RWPE2 (cell line): ENCODE measurements at regions not wholly inside any gene's neighbourhood (a gene's known extent, or its start where the extent isn't known, plus 50 kb on each side); places are given as distances from the start of the nearest gene placed in this dataset.
"Not testable (repeated sequence)": the region's sequence is repeated elsewhere in the genome, so short reads cannot be mapped to it uniquely, and the experiment has no call there.

Experiments used
- ATAC-seq: fragments of 200-7000 bp; cut with Tn5 transposase; 3 replicates; pipeline ENCODE4 v1.9.1; 2021; ENCODE audit warnings: low read depth
- DNase-seq: peaks from one replicate; pipeline ENCODE4 v3.0.0-alpha.2; 2020; ENCODE audit warnings: low spot score
- H3K27ac ChIP-seq: fragments of 450-650 bp; 2 replicates; pipeline ENCODE4 v1.5.1; 2017; ENCODE audit warnings: mild to moderate bottlenecking; ENCODE audit not compliant: poor library complexity, severe bottlenecking
- H3K27me3 ChIP-seq: fragments of 250-450 bp; sonication (Bioruptor Pico); 2 replicates; pipeline ENCODE4 v1.5.1; 2021; ENCODE audit warnings: mild to moderate bottlenecking, moderate library complexity; ENCODE audit not compliant: insufficient read depth, poor library complexity, severe bottlenecking
- H3K36me3 ChIP-seq: fragments of 250-450 bp; sonication (Bioruptor Pico); 2 replicates; pipeline ENCODE4 v1.5.1; 2020; ENCODE audit warnings: low read depth, mild to moderate bottlenecking, moderate library complexity
- H3K4me1 ChIP-seq: fragments of 250-450 bp; sonication (Bioruptor Pico); 2 replicates; pipeline ENCODE4 v1.5.1; 2021; ENCODE audit warnings: mild to moderate bottlenecking, moderate library complexity; ENCODE audit not compliant: insufficient read depth, poor library complexity, severe bottlenecking
- H3K4me3 ChIP-seq: fragments of 250-450 bp; sonication (Bioruptor Pico); 2 replicates; pipeline ENCODE4 v1.5.1; 2021; ENCODE audit warnings: mild to moderate bottlenecking, moderate library complexity; ENCODE audit not compliant: severe bottlenecking
- H3K9me3 ChIP-seq: fragments of 250-450 bp; sonication (Bioruptor Pico); 2 replicates; pipeline ENCODE4 v1.5.1; 2021; ENCODE audit warnings: mild to moderate bottlenecking, moderate library complexity; ENCODE audit not compliant: severe bottlenecking
- TF ChIP-seq, protein P1 (sequence below): fragments of 450-650 bp; IDR thresholded peaks from one replicate; pipeline ENCODE4 v1.5.1; 2017; ENCODE audit warnings: mild to moderate bottlenecking, moderate library complexity; ENCODE audit not compliant: poor library complexity, severe bottlenecking

DNA sequence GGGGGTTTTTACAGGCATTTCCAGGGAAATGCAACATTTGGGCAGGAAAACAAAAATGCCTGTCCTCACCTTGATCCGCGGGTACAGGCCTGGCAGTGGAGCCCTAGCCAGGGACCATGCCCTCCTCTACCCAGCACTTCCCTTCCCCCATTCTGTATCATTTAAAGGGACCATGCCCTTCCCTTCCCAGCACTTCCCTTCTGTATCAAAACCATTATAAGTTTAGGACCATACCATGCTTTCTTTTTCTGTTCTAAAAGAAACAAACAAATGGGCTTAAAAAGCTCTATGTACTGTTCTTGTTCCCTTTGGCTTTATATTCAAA lies 166.9 kb upstream of the ZNF608 start:
- no peaks in the 10 kb centered on the region for H3K4me1 ChIP-seq

GRCh38 chr5:124916313-124916712 lies 169.9 kb upstream of the ZNF608 start:
- H3K4me3 ChIP-seq, result not testable (repeated sequence)

More for the DNA sequence above, 166.9 kb upstream of the ZNF608 start:
- H3K9me3 ChIP-seq, result no peaks in the 10 kb centered on the region
- TF ChIP-seq, protein P1, sequence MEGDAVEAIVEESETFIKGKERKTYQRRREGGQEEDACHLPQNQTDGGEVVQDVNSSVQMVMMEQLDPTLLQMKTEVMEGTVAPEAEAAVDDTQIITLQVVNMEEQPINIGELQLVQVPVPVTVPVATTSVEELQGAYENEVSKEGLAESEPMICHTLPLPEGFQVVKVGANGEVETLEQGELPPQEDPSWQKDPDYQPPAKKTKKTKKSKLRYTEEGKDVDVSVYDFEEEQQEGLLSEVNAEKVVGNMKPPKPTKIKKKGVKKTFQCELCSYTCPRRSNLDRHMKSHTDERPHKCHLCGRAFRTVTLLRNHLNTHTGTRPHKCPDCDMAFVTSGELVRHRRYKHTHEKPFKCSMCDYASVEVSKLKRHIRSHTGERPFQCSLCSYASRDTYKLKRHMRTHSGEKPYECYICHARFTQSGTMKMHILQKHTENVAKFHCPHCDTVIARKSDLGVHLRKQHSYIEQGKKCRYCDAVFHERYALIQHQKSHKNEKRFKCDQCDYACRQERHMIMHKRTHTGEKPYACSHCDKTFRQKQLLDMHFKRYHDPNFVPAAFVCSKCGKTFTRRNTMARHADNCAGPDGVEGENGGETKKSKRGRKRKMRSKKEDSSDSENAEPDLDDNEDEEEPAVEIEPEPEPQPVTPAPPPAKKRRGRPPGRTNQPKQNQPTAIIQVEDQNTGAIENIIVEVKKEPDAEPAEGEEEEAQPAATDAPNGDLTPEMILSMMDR, result no peak
- no peaks in the 10 kb centered on the region for H3K36me3 ChIP-seq
- DNase-seq (no peak), ATAC-seq (no peak)
- no peaks in the 10 kb centered on the region for H3K27me3 ChIP-seq
- no peak overlapping the region for H3K27ac ChIP-seq
- H3K4me3 ChIP-seq, result no peak overlapping the region

DNA sequence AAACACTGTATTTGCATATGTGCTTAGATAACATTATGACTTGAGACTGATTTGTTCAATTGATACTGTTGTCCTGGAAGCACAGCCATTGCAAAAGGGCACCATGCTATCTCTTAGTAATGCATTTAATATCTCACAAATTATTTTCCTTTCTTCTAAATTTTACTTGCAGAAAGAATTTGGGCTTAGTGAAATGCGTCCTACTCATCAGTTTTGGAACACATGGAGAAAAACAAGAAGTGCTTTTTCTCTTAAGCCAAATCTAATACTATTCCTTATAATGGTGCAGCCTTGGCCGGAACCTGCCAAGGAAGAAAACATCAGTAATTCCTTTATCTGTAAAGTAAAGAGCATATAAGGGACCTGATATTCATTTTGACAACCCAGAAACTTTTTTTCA lies 172.2 kb upstream of the ZNF608 start:
- no peaks in the 10 kb centered on the region for H3K27me3 ChIP-seq
- H3K36me3 ChIP-seq, result no peaks in the 10 kb centered on the region
- H3K4me1 ChIP-seq, result no peaks in the 10 kb centered on the region
- H3K9me3 ChIP-seq, result no peaks in the 10 kb centered on the region
- ATAC-seq (no peak), DNase-seq (no peak)
- no peak overlapping the region for H3K27ac ChIP-seq
- no peak overlapping the region for H3K4me3 ChIP-seq
- TF ChIP-seq, protein P1, result no peak

More at GRCh38 chr5:124916313-124916712, 169.9 kb upstream of the ZNF608 start:
- not testable (repeated sequence) for ATAC-seq, DNase-seq, H3K9me3 ChIP-seq, H3K27me3 ChIP-seq, H3K4me1 ChIP-seq, H3K36me3 ChIP-seq, H3K27ac ChIP-seq

- no peaks in the 10 kb centered on the region for H3K4me1 ChIP-seq
These were observed 172.6 kb upstream of the ZNF608 start for GRCh38 chr5:124919076-124919475.

DNA sequence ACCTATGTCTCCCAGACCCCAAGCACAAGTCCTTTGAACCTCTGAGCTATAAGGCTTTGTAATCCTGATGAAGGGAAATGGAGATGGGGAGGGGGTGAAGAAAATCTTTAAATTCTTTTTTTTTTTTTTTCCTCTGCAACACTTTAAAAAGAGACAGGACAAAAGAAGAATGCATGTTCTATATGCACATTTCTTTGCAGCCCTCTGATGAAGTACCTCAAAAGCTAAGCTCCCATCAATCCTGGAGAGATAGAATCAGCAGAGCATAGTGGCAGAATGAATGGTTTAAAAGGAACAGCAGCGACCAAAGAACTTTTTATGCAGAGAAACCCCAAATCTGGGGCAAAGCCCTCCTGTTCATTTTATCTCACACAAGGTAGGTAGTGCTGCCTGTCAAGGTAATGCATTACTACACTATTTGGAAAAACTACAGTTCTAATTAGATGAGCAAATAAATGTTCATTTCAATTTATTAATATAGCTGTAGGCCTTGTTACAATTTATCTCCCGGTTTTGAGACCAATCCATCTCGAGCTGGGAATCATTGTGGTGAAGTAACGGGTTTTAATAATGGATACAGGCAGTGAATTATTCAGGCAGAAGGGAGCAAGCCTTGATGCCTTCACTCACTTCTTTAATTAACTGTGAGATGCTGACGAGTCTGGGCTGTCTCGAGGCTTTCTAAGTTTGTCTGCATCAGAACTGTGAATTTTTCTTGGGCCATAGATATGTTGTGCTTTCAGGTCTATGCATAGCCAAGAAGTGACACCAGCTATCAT lies 173.5 kb upstream of the ZNF608 start:
- Histone ChIP-seq H3K4me1 (no peaks in the 10 kb centered on the region), H3K9me3 (no peaks in the 10 kb centered on the region), H3K36me3 (no peaks in the 10 kb centered on the region), H3K4me3 (no peak overlapping the region), H3K27ac (no peak overlapping the region), H3K27me3 (no peaks in the 10 kb centered on the region)
- TF ChIP-seq, protein P1, result no peak
- no peak for ATAC-seq
- DNase-seq, result no peak

More at GRCh38 chr5:124919076-124919475, 172.6 kb upstream of the ZNF608 start:
- H3K4me3 ChIP-seq, result no peak overlapping the region
- H3K27ac ChIP-seq, result no peak overlapping the region
- TF ChIP-seq, protein P1, result no peak
- no peaks in the 10 kb centered on the region for H3K27me3 ChIP-seq
- H3K9me3 ChIP-seq, result no peaks in the 10 kb centered on the region
- DNase-seq, result no peak
- no peaks in the 10 kb centered on the region for H3K36me3 ChIP-seq
- ATAC-seq, result no peak
